Esophagus squamous epithelium (tissue), 5 donors: ENCODE measurements at regions not wholly inside any gene's neighbourhood (a gene's known extent, or its start where the extent isn't known, plus 50 kb on each side); places are given as distances from the start of the nearest gene placed in this dataset.
"Not testable (repeated sequence)": the region's sequence is repeated elsewhere in the genome, so short reads cannot be mapped to it uniquely, and the experiment has no call there.

Experiments
- DNase-seq: peaks from one replicate; lab custom pipeline; 2025; lab: John Stamatoyannopoulos, UW
- H3K27ac ChIP-seq, 4 donors: fragments of 200-600 bp; sonication (generic); one replicate each; pipeline ENCODE4 v1.5.1; 2016 to 2019; ENCODE audit warnings: mild to moderate bottlenecking in 1 of 4
- H3K27me3 ChIP-seq, 4 donors: fragments of 200-600 bp; sonication (generic); 1 replicate in 3 of 4; 2 replicates in 1 of 4; pipeline versions ENCODE4 v1.5.1 to v1.6.0; 2017 to 2021; ENCODE audit warnings: antibody characterized with exemption in 1 of 4
- H3K36me3 ChIP-seq, 3 donors: fragments of 200-600 bp; sonication (generic); one replicate each; pipeline ENCODE4 v1.5.1; 2016 to 2019
- H3K4me1 ChIP-seq, 3 donors: fragments of 200-600 bp; sonication (generic); one replicate each; pipeline ENCODE4 v1.5.1; 2017 to 2019
- H3K4me3 ChIP-seq, 4 donors: fragments of 200-600 bp; sonication (generic); 1 replicate in 3 of 4; 2 replicates in 1 of 4; pipeline ENCODE4 v1.5.1; 2016 to 2019; ENCODE audit warnings: mild to moderate bottlenecking in 2 of 4, moderate library complexity in 1 of 4
- H3K9me3 ChIP-seq, 3 donors: fragments of 200-600 bp; sonication (generic); one replicate each; pipeline ENCODE4 v1.5.1; 2016 to 2019
- POLR2A ChIP-seq, 4 donors: fragments of 450-650 bp; IDR thresholded peaks; one replicate each; pipeline ENCODE4 v1.6.1; 2017; ENCODE audit warnings: antibody characterized with exemption in 4 of 4, mild to moderate bottlenecking in 4 of 4, moderate library complexity in 3 of 4
- WGBS, 2 donors: methylation state at CpG; one replicate each; pipeline ENCODE4 v1.1.5; 2018; 5-methylcytosine and 5-hydroxymethylcytosine counted together
- intact Hi-C: fragments of 100-400 bp; cut with DNase I; formaldehyde crosslinking; loops from one replicate; pipeline ENCODE4 v1.15.0; 2022
- TF ChIP-seq, protein P1 (sequence below), 6 experiments: fragments of 450-650 bp in 4 of 6; fragments of 200-600 bp in 2 of 6; sonication (generic) in 2 of 6; IDR thresholded peaks; one replicate each; pipeline ENCODE4 v1.5.1; 2016 to 2019; ENCODE audit warnings: antibody characterized with exemption in 6 of 6, mild to moderate bottlenecking in 4 of 6, moderate library complexity in 4 of 6
- donor health status: DM: yes; HTN: yes; CAD: no.

DNA sequence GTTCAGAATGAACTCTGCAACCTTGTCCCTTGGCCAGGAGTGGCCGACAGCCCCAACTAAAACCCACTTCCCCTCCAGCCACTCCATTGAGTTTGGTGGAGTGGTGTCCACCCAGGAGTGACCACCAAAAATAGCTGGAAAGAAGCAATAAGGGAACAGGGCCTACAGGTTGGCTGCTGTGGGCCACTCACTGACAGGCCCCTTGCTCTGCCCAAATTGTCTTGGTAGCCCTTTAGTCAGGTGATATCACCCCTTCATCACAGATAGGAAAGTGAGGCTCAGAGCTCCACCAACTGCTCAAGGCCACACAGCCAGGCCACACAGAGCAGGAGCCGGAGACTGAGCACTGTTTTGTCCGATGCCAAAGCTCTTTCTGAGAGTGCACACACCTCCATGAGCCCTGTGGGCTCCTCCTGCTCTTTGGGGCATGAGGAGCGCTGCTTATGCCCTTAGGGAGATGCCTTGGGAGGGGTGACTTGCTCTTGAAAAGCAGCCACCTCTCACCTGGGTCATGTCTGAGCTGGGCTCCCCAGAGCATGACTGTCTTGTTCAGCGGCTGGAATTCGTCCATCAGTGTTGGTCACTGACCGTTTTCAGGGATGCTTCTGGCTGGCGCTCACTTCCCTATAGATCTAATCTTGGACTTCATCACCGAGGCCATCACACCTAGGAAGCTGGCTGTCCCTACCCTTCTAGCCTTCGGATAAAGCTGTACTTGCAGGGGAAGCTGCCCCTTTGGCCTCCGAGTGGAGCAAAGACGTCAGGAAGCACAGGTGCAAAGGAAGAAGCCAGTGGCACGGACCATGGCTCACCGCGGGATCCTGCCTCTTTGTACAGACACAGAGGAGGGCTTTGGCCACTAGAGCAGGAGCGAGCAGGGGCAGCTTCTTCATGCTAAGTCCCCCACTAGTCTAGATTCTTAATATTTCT is 186.0 kb upstream of the ZNF469 start:
- intact Hi-C loops = loop anchor here (5.0 kb wide), 1 partner anchor 241 kb away; no protein-coding TSS in a partner anchor
- Histone ChIP-seq H3K9me3 (no peaks in the 10 kb centered on the region), H3K4me1 (peaks cover 3 to 21% (median 7%) of the 10 kb centered on the region in 3 donors), H3K36me3 (no peaks in the 10 kb centered on the region), H3K4me3 (no peak overlapping the region), H3K27ac (no peak overlapping the region), H3K27me3 (peaks cover 0 to 43% (median 0%) of the 10 kb centered on the region in 4 donors)
- no peak for TF ChIP-seq POLR2A (IDR thresholded peaks at IDR 0.05)
- TF ChIP-seq, protein P1, sequence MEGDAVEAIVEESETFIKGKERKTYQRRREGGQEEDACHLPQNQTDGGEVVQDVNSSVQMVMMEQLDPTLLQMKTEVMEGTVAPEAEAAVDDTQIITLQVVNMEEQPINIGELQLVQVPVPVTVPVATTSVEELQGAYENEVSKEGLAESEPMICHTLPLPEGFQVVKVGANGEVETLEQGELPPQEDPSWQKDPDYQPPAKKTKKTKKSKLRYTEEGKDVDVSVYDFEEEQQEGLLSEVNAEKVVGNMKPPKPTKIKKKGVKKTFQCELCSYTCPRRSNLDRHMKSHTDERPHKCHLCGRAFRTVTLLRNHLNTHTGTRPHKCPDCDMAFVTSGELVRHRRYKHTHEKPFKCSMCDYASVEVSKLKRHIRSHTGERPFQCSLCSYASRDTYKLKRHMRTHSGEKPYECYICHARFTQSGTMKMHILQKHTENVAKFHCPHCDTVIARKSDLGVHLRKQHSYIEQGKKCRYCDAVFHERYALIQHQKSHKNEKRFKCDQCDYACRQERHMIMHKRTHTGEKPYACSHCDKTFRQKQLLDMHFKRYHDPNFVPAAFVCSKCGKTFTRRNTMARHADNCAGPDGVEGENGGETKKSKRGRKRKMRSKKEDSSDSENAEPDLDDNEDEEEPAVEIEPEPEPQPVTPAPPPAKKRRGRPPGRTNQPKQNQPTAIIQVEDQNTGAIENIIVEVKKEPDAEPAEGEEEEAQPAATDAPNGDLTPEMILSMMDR (IDR thresholded peaks at IDR 0.05) = no peak
- 79 to 89% methylated on average over 13 of the region's 16 CpGs for WGBS, 2 donors
- DNase-seq = no peak

DNA sequence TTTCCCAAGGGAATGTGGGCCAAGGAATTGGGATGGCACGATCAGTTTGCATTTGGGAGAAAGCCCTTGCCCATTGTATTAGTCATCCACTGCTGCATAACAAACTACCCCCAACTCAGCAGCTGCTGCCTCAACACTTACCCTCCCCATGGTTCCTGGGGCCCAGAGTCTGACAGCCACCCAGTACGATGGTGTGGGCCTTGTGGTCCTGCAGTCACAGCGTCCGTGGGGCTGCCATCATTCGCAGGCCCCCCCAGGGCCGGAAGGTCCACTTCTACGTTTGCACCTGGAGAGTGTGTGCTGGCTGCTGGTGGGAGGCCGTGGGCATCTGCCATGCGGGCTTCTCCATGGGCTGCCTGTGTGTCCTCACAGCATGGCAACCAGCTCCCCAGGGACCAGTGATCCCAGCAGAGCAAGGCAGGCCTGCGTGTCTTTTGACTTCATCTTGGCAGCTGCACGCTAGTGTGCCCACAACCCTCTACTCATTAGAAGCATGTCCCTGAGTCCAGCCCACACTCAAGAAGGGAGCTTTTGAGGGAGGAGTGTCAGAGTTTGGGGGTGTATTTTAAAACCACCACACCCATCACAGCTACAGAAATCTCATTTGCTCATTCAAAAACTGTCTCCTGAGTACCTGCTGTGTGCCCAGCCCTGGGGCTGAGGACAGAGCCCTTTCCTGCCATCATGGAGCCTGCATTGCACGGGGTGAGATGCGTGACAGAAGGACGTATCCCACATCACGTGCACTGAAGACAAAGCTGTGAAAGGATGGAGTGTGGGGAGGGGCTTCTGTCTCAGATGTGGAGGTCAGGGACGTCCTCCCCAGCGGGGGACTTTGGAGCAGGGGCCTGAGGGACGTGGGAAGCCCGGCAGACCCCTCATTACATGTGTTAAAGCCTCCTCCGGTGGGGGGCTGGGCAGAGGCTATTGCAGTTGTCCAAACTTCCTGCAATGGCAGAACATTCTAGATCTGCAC is 185.0 kb upstream of the ZNF469 start:
- no peak for DNase-seq
- Histone ChIP-seq H3K4me3 (no peak overlapping the region), H3K27ac (no peak overlapping the region), H3K27me3 (peaks cover 0 to 52% (median 0%) of the 10 kb centered on the region in 4 donors), H3K9me3 (no peaks in the 10 kb centered on the region), H3K4me1 (peaks cover 3 to 21% (median 7%) of the 10 kb centered on the region in 3 donors), H3K36me3 (no peaks in the 10 kb centered on the region)
- TF ChIP-seq, protein P1 (IDR thresholded peaks at IDR 0.05) = no peak
- TF ChIP-seq POLR2A (IDR thresholded peaks at IDR 0.05) = no peak
- WGBS, 2 donors = 85 to 93% methylated on average over 6 to 11 of the region's 20 CpGs
- intact Hi-C loops = loop anchor here (5.0 kb wide), 1 partner anchor 240 kb away; no protein-coding TSS in a partner anchor

DNA sequence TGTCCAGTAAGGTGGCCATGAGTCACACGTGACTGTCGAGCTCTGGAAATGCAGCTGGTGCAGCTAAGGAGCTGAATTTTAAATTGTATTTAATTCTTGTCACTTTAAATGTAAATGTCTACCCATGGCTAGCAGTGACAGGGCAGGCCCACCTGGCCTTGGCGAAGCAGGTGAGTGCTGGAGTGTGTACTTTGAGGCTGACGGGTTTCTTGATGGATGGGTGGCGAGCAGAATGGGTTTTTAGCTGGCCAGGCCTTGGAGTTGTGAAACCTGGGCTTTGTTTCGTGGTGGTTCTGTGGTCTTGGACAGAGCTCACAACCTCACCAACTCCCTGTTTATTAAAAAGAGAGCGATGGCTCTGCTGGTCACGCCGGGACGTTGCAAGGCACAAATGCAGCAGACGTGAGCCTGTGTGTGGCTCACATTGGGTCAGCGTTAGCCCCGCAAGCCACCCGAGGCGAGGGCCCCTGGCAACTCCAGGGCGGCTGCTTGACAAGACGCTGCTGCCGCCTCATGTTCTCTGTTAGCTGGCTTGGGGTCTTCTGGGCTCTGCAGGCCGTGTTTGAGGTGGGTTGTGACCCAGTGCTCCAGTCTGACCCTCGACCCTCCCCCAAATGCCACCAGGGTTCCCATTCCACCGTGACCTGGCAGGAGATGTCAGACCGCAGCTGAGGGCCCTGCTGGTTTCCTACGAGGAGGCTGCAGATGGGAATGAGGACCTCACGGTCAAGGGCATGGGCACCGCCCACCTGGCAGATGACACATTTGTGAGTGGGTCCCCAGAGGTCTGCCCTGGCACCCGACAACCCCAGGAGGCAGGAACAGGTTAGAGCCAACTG is 184.1 kb upstream of the ZNF469 start:
- DNase-seq, H3K27ac ChIP-seq, H3K4me3 ChIP-seq, H3K9me3 ChIP-seq, H3K36me3 ChIP-seq: not testable (repeated sequence)
- WGBS, 2 donors = 60 to 74% methylated on average over 2 to 3 of the region's 26 CpGs
- H3K27me3 ChIP-seq = peaks cover 0 to 60% (median 0%) of the 10 kb centered on the region in 4 donors
- intact Hi-C loops = loop anchor here (5.0 kb wide), 1 partner anchor 239 kb away; no protein-coding TSS in a partner anchor
- peaks cover 3 to 19% (median 7%) of the 10 kb centered on the region in 3 donors for H3K4me1 ChIP-seq

DNA sequence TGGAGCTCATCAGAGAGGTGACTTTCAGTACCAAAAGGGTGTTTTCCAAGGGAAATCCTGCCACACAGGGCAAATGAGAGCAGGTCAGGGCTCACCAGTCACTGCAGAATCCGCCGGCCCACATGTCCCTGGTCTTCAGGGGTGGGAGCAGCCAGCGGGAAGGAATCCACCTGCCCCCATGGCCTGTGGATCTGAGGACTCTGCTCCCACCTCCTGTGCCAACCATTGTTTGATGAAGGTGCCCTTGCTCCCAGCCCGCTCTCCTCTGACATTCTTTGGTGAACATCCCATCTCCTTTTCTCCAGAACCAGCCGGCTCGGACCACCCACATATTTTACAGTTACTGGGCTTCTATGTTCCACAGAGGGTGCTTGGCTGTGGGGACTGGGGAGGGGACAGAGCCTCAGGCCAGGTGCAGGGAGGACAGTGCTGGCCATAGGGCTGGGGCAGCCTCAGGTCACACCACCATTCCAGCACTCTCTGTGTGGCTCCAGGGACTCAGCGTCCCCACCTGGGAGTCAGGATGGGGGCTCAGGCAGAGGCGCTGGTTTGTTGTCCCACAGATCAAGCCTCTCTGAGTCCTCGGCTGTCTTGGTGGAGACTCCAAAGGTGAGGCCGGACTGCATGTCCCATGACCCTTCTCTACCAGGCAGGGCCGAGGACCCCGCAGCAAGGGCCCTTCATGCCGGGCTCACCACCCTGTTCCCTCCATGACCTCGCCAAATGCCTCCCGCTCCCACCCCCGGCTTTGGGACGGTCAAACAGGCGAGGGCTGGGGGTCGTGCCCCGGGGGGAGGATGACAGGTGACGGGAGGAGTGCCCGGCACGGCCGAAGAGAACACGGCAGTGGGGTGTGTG is 183.2 kb upstream of the ZNF469 start:
- not testable (repeated sequence) for DNase-seq

DNA sequence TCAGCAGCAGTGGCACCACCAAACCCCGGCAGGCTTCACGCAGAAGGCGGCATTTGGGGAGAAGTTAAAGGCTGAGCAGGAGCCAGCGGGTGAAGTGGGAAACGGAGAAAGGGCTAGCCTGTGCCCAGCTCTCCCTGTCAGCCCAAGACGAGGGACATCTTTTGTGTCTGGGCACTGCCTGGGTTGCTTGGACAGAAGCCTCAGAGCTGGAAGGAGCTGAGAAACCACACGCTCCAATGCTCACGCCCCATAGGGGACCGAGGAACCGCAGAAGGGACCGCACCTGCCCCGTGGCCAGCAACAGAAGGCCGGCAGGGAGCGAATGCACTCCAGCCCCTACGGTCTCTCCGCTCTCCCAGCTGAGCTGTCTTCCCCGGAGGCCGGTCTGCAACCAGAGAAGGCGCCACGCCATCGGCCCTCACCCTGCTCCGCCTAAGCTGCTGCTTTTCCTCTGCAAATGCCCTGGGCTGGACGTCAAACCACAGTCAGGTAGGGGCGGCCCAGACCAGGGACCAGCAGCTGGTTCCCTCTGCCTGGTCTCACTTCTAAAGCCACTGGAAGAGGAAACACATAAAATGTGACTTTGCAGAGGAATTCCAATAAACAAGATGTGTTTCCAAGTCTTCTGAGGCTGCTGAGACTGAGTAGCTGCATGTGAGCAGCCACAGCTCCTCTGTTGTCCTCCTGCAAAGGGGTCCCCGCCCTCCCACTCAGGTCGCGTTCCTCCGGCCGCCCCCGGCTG is 182.4 kb upstream of the ZNF469 start:
- H3K36me3 ChIP-seq, H3K27ac ChIP-seq, intact Hi-C loops, H3K9me3 ChIP-seq, H3K4me1 ChIP-seq, DNase-seq, H3K4me3 ChIP-seq: not testable (repeated sequence)
- 66 to 77% methylated on average over 6 to 14 of the region's 30 CpGs for WGBS, 2 donors
- peaks cover 0 to 54% (median 0%) of the 10 kb centered on the region in 4 donors for H3K27me3 ChIP-seq

More for the DNA sequence above, 183.2 kb upstream of the ZNF469 start:
- WGBS, 2 donors = 80 to 100% methylated on average over 1 of the region's 25 CpGs
- not testable (repeated sequence) for H3K9me3 ChIP-seq, H3K36me3 ChIP-seq, H3K27ac ChIP-seq, H3K4me3 ChIP-seq
- Histone ChIP-seq H3K27me3 (peaks cover 0 to 60% (median 0%) of the 10 kb centered on the region in 4 donors), H3K4me1 (peaks cover under 1 to 10% (median 5%) of the 10 kb centered on the region in 3 donors)
- intact Hi-C loops = loop anchor here (5.0 kb wide), 1 partner anchor 238 kb away; no protein-coding TSS in a partner anchor
